ENCODE measurements at regions not wholly inside any gene's neighbourhood (a gene's known extent, or its start where the extent isn't known, plus 50 kb on each side); places are given as distances from the start of the nearest gene placed in this dataset.

DNA sequence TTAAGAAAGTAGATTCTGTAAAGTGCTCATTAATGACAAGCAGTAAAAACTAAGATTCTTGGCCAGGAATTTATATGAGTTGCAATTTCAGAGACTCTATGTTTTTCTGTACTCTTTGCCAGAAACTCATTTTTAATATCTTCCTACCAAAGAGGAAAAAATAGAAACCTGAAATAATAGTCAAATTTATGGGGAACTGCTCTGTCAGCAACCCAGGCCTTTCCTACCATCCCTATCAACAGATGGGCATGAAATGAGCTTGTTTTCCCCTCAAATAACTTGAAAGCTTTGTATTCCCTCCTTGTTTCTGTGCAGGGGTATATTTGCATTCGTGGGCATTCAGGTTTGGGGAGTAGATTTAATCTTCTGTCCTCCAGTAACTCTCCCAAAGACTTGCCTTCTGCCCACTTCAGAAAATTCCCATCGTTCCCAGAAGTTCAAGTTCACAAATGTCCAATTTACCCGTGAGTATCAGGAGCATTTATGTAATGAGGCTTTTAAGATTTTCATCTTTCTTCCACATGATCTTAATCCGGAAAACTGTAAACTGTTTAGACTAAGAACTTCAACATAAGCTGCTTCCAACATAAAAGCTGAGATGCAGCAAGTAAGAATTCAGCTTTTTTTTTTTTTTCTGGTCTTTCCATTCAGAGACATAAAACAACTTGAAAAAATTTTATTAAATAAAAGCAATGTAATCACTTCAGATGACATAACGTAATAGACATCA lies 363.1 kb downstream of the EFNB2 start:
- DNase-seq (ENCODE audit: low spot score in 2 of 2, unreplicated experiment in 2 of 2), result no peak
- Mint-ChIP-seq H3K27ac (no peak overlapping the region), H3K9me3 (peaks cover 1% of the 10 kb centered on the region), H3K27me3 (ENCODE audit: low read depth) (no peaks in the 10 kb centered on the region), H3K4me1 (peaks cover 25% of the 10 kb centered on the region), H3K4me3 (no peak overlapping the region), H3K36me3 (no peaks in the 10 kb centered on the region)
- no peak for TF ChIP-seq CTCF (IDR thresholded peaks at IDR 0.05; ENCODE audit: unreplicated experiment)

GRCh38 chr13:106163426-106163825 lies 372.0 kb downstream of the EFNB2 start:
- Mint-ChIP-seq H3K27me3 (ENCODE audit: low read depth) (no peaks in the 10 kb centered on the region), H3K4me1 (peaks cover 1% of the 10 kb centered on the region), H3K27ac (no peak overlapping the region), H3K36me3 (peaks cover 7% of the 10 kb centered on the region), H3K9me3 (peaks cover 24% of the 10 kb centered on the region), H3K4me3 (no peak overlapping the region)
- TF ChIP-seq CTCF (IDR thresholded peaks at IDR 0.05; ENCODE audit: unreplicated experiment), result no peak
- DNase-seq (ENCODE audit: low spot score in 2 of 2, unreplicated experiment in 2 of 2), result no peak

GRCh38 chr13:106161146-106161545 lies 374.3 kb downstream of the EFNB2 start:
- TF ChIP-seq CTCF (IDR thresholded peaks at IDR 0.05; ENCODE audit: unreplicated experiment), result no peak
- H3K27me3 Mint-ChIP-seq (ENCODE audit: low read depth), result no peaks in the 10 kb centered on the region
- H3K4me3 Mint-ChIP-seq, result no peak overlapping the region
- H3K4me1 Mint-ChIP-seq, result peaks cover 8% of the 10 kb centered on the region
- no peak for DNase-seq (ENCODE audit: low spot score in 2 of 2, unreplicated experiment in 2 of 2)
- peaks cover 16% of the 10 kb centered on the region for H3K9me3 Mint-ChIP-seq
- no peak overlapping the region for H3K27ac Mint-ChIP-seq
- H3K36me3 Mint-ChIP-seq, result peaks cover 5% of the 10 kb centered on the region

DNA sequence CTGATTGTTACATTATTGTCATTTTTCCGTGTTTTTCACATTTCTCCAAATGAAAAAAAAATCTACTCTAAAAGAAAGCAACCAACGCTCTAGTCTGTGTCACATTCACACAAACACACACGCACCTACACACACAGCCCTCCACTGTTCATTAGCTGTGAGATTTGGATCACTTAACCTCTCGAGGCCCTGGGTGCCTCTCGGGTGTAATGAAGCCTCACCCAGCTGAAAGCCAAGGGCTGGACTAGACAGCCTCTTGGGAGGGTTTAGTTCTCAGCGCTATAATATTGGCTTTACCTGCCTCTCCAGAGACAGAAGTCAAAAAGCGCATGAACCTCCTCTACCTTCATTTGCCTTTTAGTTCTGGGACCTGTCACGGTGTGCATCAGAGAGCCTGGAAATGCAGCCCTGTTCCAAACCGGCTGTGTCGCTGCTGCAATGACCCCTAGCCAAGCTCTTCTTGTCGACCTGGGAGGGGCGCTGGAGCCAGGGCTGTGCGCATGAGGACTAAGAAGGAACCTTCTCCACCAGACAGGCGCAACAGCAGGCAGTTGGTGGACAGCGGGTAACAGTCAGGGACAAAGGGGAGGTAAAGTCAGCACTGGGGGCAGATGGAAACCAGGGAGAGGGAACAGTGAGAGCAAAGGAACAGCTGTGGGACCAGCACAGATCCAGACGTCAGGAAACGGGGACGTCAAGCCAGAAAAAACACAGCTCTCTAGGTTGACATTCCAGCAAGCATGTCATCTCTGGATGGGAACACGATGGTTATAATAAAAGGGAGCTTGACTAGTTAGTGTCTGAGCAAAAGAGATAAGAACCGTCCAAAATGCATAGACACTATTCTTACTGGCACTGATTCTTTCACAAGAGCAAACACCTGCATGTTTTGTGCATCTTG lies 375.9 kb downstream of the EFNB2 start:
- no peak overlapping the region for H3K4me3 Mint-ChIP-seq
- H3K27me3 Mint-ChIP-seq (ENCODE audit: low read depth), result no peaks in the 10 kb centered on the region
- DNase-seq (ENCODE audit: low spot score in 2 of 2, unreplicated experiment in 2 of 2), result no peak
- no peak overlapping the region for H3K27ac Mint-ChIP-seq
- H3K9me3 Mint-ChIP-seq, result peaks cover 4% of the 10 kb centered on the region
- no peak for TF ChIP-seq CTCF (IDR thresholded peaks at IDR 0.05; ENCODE audit: unreplicated experiment)
- H3K36me3 Mint-ChIP-seq, result peaks cover 2% of the 10 kb centered on the region
- H3K4me1 Mint-ChIP-seq, result peaks cover 9% of the 10 kb centered on the region

GRCh38 chr13:106156468-106156867 lies 379.0 kb downstream of the EFNB2 start:
- no peak for DNase-seq (ENCODE audit: low spot score in 2 of 2, unreplicated experiment in 2 of 2)

More at GRCh38 chr13:106156468-106156867, 379.0 kb downstream of the EFNB2 start:
- no peaks in the 10 kb centered on the region for H3K27me3 Mint-ChIP-seq (ENCODE audit: low read depth)
- no peaks in the 10 kb centered on the region for H3K9me3 Mint-ChIP-seq
- no peaks in the 10 kb centered on the region for H3K36me3 Mint-ChIP-seq
- TF ChIP-seq CTCF (IDR thresholded peaks at IDR 0.05; ENCODE audit: unreplicated experiment), result no peak
- peaks cover 15% of the 10 kb centered on the region for H3K4me1 Mint-ChIP-seq
- no peak overlapping the region for H3K27ac Mint-ChIP-seq
- no peak overlapping the region for H3K4me3 Mint-ChIP-seq
